Smooth muscle cell (in vitro differentiated cells): ENCODE measurements at regions not wholly inside any gene's neighbourhood (a gene's known extent, or its start where the extent isn't known, plus 50 kb on each side); places are given as distances from the start of the nearest gene placed in this dataset.

ENCODE experiments used
- DNase-seq: peaks from one replicate; lab custom pipeline; 2025; ENCODE audit not compliant: unreplicated experiment; lab: John Stamatoyannopoulos, UW
- H2AFZ ChIP-seq: fragments of 200-600 bp; sonication (generic); 2 replicates; pipeline ENCODE4 v1.6.0; 2016; ENCODE audit warnings: antibody characterized with exemption, low read depth, mild to moderate bottlenecking
- H3F3A ChIP-seq: fragments of 200-600 bp; sonication (generic); 2 replicates; pipeline ENCODE4 v1.6.0; 2017; ENCODE audit warnings: antibody characterized with exemption, low read depth
- H3K27ac ChIP-seq: fragments of 200-600 bp; sonication (generic); 2 replicates; pipeline ENCODE4 v1.5.1; 2016; ENCODE audit warnings: low read depth, mild to moderate bottlenecking
- H3K27me3 ChIP-seq: fragments of 200-600 bp; sonication (generic); 2 replicates; pipeline ENCODE4 v1.6.1; 2016; ENCODE audit warnings: low read depth, mild to moderate bottlenecking
- H3K36me3 ChIP-seq: fragments of 200-600 bp; sonication (generic); 2 replicates; pipeline ENCODE4 v1.5.1; 2016; ENCODE audit warnings: low read depth
- H3K4me1 ChIP-seq: fragments of 200-600 bp; sonication (generic); 2 replicates; pipeline ENCODE4 v1.5.1; 2016; ENCODE audit warnings: low read depth
- H3K4me2 ChIP-seq: fragments of 200-600 bp; sonication (generic); 2 replicates; pipeline ENCODE4 v1.6.0; 2016; ENCODE audit warnings: mild to moderate bottlenecking
- H3K4me3 ChIP-seq: fragments of 200-600 bp; sonication (generic); 2 replicates; pipeline ENCODE4 v1.5.1; 2016; ENCODE audit warnings: mild to moderate bottlenecking
- H3K79me2 ChIP-seq: fragments of 200-600 bp; sonication (generic); 2 replicates; pipeline ENCODE4 v1.6.0; 2016; ENCODE audit warnings: low read depth, mild to moderate bottlenecking
- H3K9ac ChIP-seq: fragments of 200-600 bp; sonication (generic); 2 replicates; pipeline ENCODE4 v1.6.0; 2016; ENCODE audit warnings: low read depth
- H3K9me3 ChIP-seq: fragments of 200-600 bp; sonication (generic); replicated peaks from 2 replicates; pipeline ENCODE4 v1.5.1; 2016; ENCODE audit warnings: low read depth
- H4K20me1 ChIP-seq: fragments of 200-600 bp; sonication (generic); 2 replicates; pipeline ENCODE4 v1.6.0; 2016; ENCODE audit warnings: low read depth
- CTCF ChIP-seq: fragments of 200-600 bp; sonication (generic); IDR thresholded peaks from 2 replicates; pipeline ENCODE4 v1.5.1; 2017; ENCODE audit warnings: borderline replicate concordance, mild to moderate bottlenecking, antibody characterized with exemption; ENCODE audit not compliant: insufficient read depth, poor library complexity, severe bottlenecking
- WGBS: methylation state at CpG from one replicate; pipeline ENCODE4 v1.1.7; 2016; ENCODE audit warnings: low lambda C conversion rate; 5-methylcytosine and 5-hydroxymethylcytosine counted together

- peaks cover 15% of the 10 kb centered on the region for H3K4me1 ChIP-seq
- no peak overlapping the region for H3K4me3 ChIP-seq
- H3K4me2 ChIP-seq = no peak overlapping the region
- peak overlapping the region; percentile 29 for H3K9ac ChIP-seq
- H4K20me1 ChIP-seq = no peaks in the 10 kb centered on the region
- no peaks in the 10 kb centered on the region for H3K79me2 ChIP-seq
- no peaks in the 10 kb centered on the region for H3K36me3 ChIP-seq
- 68% methylated on average over 7 of the region's 7 CpGs for WGBS
- H2AFZ ChIP-seq = no peak overlapping the region
- H3K27me3 ChIP-seq = no peaks in the 10 kb centered on the region
- peak overlapping the region; percentile 69 for H3K27ac ChIP-seq
- no peaks in the 10 kb centered on the region for H3K9me3 ChIP-seq
- no peaks in the 10 kb centered on the region for H3F3A ChIP-seq
- no peak for TF ChIP-seq CTCF
- no peak for DNase-seq
Observed at GRCh38 chr11:13160346-13160745, 117.2 kb upstream of the BMAL1 start.

GRCh38 chr11:13160806-13161205 is 116.8 kb upstream of the BMAL1 start:
- Histone ChIP-seq H4K20me1 (no peaks in the 10 kb centered on the region), H3K79me2 (no peaks in the 10 kb centered on the region), H2AFZ (no peak overlapping the region), H3K27ac (peak overlapping the region; percentile 69), H3K36me3 (no peaks in the 10 kb centered on the region), H3K4me3 (no peak overlapping the region), H3K9ac (peak overlapping the region; percentile 29), H3K9me3 (no peaks in the 10 kb centered on the region), H3K4me1 (peaks cover 15% of the 10 kb centered on the region), H3K4me2 (no peak overlapping the region), H3K27me3 (no peaks in the 10 kb centered on the region), H3F3A (no peaks in the 10 kb centered on the region)
- no peak for DNase-seq
- no peak for TF ChIP-seq CTCF
- 55% methylated on average over 4 of the region's 4 CpGs for WGBS

GRCh38 chr11:13163158-13163557 is 114.4 kb upstream of the BMAL1 start:
- no peaks in the 10 kb centered on the region for H3K79me2 ChIP-seq
- no peak overlapping the region for H3K27ac ChIP-seq
- no peaks in the 10 kb centered on the region for H3F3A ChIP-seq
- no peak overlapping the region for H3K9ac ChIP-seq
- no peaks in the 10 kb centered on the region for H4K20me1 ChIP-seq
- H3K4me1 ChIP-seq = peaks cover 15% of the 10 kb centered on the region
- WGBS = 76% methylated on average over 2 of the region's 2 CpGs
- no peak overlapping the region for H3K4me2 ChIP-seq
- no peak overlapping the region for H2AFZ ChIP-seq
- no peaks in the 10 kb centered on the region for H3K9me3 ChIP-seq
- no peaks in the 10 kb centered on the region for H3K27me3 ChIP-seq
- H3K4me3 ChIP-seq = no peak overlapping the region
- DNase-seq = no peak
- H3K36me3 ChIP-seq = no peaks in the 10 kb centered on the region
- TF ChIP-seq CTCF = no peak

- WGBS = 100% methylated on average over 1 of the region's 1 CpG
Observed at GRCh38 chr11:13166036-13166435, 111.6 kb upstream of the BMAL1 start.

More at GRCh38 chr11:13166036-13166435, 111.6 kb upstream of the BMAL1 start:
- Histone ChIP-seq H4K20me1 (no peaks in the 10 kb centered on the region), H3K9me3 (no peaks in the 10 kb centered on the region), H3K27ac (no peak overlapping the region), H3K9ac (no peak overlapping the region), H3K4me3 (no peak overlapping the region), H3K36me3 (no peaks in the 10 kb centered on the region), H3K79me2 (no peaks in the 10 kb centered on the region), H2AFZ (no peak overlapping the region), H3K27me3 (no peaks in the 10 kb centered on the region), H3K4me2 (no peak overlapping the region), H3K4me1 (peaks cover 7% of the 10 kb centered on the region), H3F3A (no peaks in the 10 kb centered on the region)
- TF ChIP-seq CTCF = no peak
- no peak for DNase-seq
